Neuronal stem cell (in vitro differentiated cells): ENCODE measurements at regions not wholly inside any gene's neighbourhood (a gene's known extent, or its start where the extent isn't known, plus 50 kb on each side); places are given as distances from the start of the nearest gene placed in this dataset.
"Not testable (repeated sequence)": the region's sequence is repeated elsewhere in the genome, so short reads cannot be mapped to it uniquely, and the experiment has no call there.

ENCODE experiments used
- DNase-seq: peaks from one replicate; pipeline ENCODE4 v3.0.0-alpha.2; 2013; ENCODE audit warnings: low spot score
- H2AFZ ChIP-seq: one replicate; pipeline ENCODE4 v1.6.1; 2013; ENCODE audit warnings: mild to moderate bottlenecking, low read length, inconsistent platforms
- H2AK5ac ChIP-seq: 2 replicates; pipeline ENCODE4 v1.6.1; 2013; ENCODE audit warnings: low read depth, mild to moderate bottlenecking, inconsistent platforms, low read length, moderate library complexity, mixed read lengths
- H2BK120ac ChIP-seq: 2 replicates; pipeline ENCODE4 v1.6.1; 2013; ENCODE audit warnings: low read depth, mild to moderate bottlenecking, inconsistent platforms, low read length, moderate library complexity, mixed read lengths
- H2BK12ac ChIP-seq: one replicate; pipeline ENCODE4 v1.6.1; 2013; ENCODE audit warnings: low read length, inconsistent platforms
- H2BK15ac ChIP-seq: 2 replicates; pipeline ENCODE4 v1.6.1; 2013; ENCODE audit warnings: mild to moderate bottlenecking, low read length, inconsistent platforms, mixed read lengths
- H2BK5ac ChIP-seq: one replicate; pipeline ENCODE4 v1.6.1; 2013; ENCODE audit warnings: inconsistent platforms, mild to moderate bottlenecking, low read length, moderate library complexity
- H3K14ac ChIP-seq: one replicate; pipeline ENCODE4 v1.6.1; 2013; ENCODE audit warnings: low read length, inconsistent platforms
- H3K18ac ChIP-seq: 2 replicates; pipeline ENCODE4 v1.6.1; 2013; ENCODE audit warnings: low read length, inconsistent platforms
- H3K23ac ChIP-seq: 2 replicates; pipeline ENCODE4 v1.6.1; 2013; ENCODE audit warnings: low read depth, mild to moderate bottlenecking, mixed read lengths, low read length, inconsistent platforms; ENCODE audit not compliant: poor library complexity
- H3K27ac ChIP-seq: replicated peaks from 3 replicates; pipeline ENCODE4 v1.5.1; 2013; ENCODE audit warnings: low read length, inconsistent platforms
- H3K27me3 ChIP-seq, 3 experiments: 2 replicates each; pipeline ENCODE4 v1.6.1; 2013; ENCODE audit warnings: low read length in 3 of 3, mild to moderate bottlenecking in 2 of 3, inconsistent platforms in 1 of 3, low read depth in 1 of 3, mixed read lengths in 1 of 3, moderate library complexity in 1 of 3; ENCODE audit not compliant: control insufficient read depth in 3 of 3, insufficient read depth in 3 of 3
- H3K36me3 ChIP-seq, 2 donors: replicated peaks in 1 of 2; 2 replicates each; pipeline ENCODE4 v1.6.1; 2013; ENCODE audit warnings: low read length in 2 of 2; ENCODE audit not compliant: control insufficient read depth in 2 of 2, insufficient read depth in 2 of 2
- H3K4ac ChIP-seq: 2 replicates; pipeline ENCODE4 v1.6.1; 2013; ENCODE audit warnings: inconsistent platforms, mild to moderate bottlenecking, low read length, moderate library complexity
- H3K4me1 ChIP-seq, 2 donors: 1 replicate in 1 of 2; 2 replicates in 1 of 2; pipeline ENCODE4 v1.6.1; 2013; ENCODE audit warnings: low read length in 2 of 2, low read depth in 1 of 2; ENCODE audit not compliant: control insufficient read depth in 2 of 2, insufficient read depth in 1 of 2
- H3K4me2 ChIP-seq: one replicate; pipeline ENCODE4 v1.6.1; 2013; ENCODE audit warnings: mild to moderate bottlenecking, low read length, inconsistent platforms; ENCODE audit not compliant: insufficient read depth, poor library complexity, severe bottlenecking
- H3K4me3 ChIP-seq, 2 donors: 2 replicates each; pipeline ENCODE4 v1.5.1; 2013; ENCODE audit warnings: low read length in 2 of 2, mild to moderate bottlenecking in 2 of 2, inconsistent platforms in 1 of 2, moderate library complexity in 1 of 2
- H3K79me1 ChIP-seq: one replicate; pipeline ENCODE4 v1.6.1; 2013; ENCODE audit warnings: low read depth, mild to moderate bottlenecking, inconsistent platforms, low read length, moderate library complexity
- H3K9ac ChIP-seq: one replicate; pipeline ENCODE4 v1.6.1; 2013; ENCODE audit warnings: mild to moderate bottlenecking, low read depth, low read length, inconsistent platforms; ENCODE audit not compliant: poor library complexity
- H3K9me3 ChIP-seq, 2 donors: replicated peaks in 1 of 2; 2 replicates each; pipeline versions ENCODE3 to v1.6.1; 2013; ENCODE audit warnings: low read length in 2 of 2, mild to moderate bottlenecking in 2 of 2, inconsistent platforms in 1 of 2, low read depth in 1 of 2, mixed read lengths in 1 of 2, moderate library complexity in 1 of 2; ENCODE audit not compliant: control insufficient read depth in 2 of 2, insufficient read depth in 1 of 2
- H4K8ac ChIP-seq: one replicate; pipeline ENCODE4 v1.6.1; 2013; ENCODE audit warnings: low read depth, mild to moderate bottlenecking, inconsistent platforms, low read length, moderate library complexity
- H4K91ac ChIP-seq: one replicate; pipeline ENCODE4 v1.6.1; 2013; ENCODE audit warnings: low read length, low read depth, mild to moderate bottlenecking, inconsistent platforms; ENCODE audit not compliant: poor library complexity
- WGBS, 2 donors: extraction: QIAGEN DNeasy Blood & Tissue Kit; methylation state at CpG; one replicate each; pipeline ENCODE4 v1.1.7; 2013; ENCODE audit warnings: missing lambda C conversion rate in 2 of 2, mixed read lengths in 1 of 2; ENCODE audit not compliant: insufficient read length in 2 of 2, insufficient replicate concordance in 1 of 2; ENCODE audit errors: extremely low coverage in 2 of 2; 5-methylcytosine and 5-hydroxymethylcytosine counted together

DNA sequence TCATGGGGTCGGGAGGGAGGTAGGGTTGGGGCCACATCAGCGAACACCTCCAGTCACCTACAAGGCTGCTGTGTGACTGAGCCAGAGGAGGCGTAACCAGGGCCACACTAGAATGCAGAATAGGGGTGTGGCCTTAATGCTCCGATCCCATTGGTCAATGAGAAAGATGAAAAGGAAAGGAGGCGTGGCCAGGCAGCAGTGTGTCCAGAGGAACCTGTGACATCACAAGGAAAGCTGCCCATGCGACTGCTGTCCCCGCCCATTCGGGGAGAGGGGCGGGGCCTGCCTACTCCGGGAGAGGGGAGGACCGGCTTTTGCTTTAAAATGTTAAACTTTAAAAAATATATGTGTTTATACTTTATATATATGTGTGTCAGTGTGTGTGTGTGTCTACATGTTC is 150.7 kb downstream of the TBC1D2B start:
- H2AFZ ChIP-seq, H2BK12ac ChIP-seq, H4K8ac ChIP-seq, H2BK120ac ChIP-seq, H2AK5ac ChIP-seq, H3K27me3 ChIP-seq, H3K4me2 ChIP-seq, H3K23ac ChIP-seq, H3K18ac ChIP-seq, H3K27ac ChIP-seq, H3K79me1 ChIP-seq, DNase-seq, H3K9ac ChIP-seq, H4K91ac ChIP-seq, H3K14ac ChIP-seq, H3K4me3 ChIP-seq, H3K4ac ChIP-seq, H3K36me3 ChIP-seq, H3K9me3 ChIP-seq, H2BK5ac ChIP-seq, H3K4me1 ChIP-seq, H2BK15ac ChIP-seq: not testable (repeated sequence)
- no CpG with 5 or more reads among the region's 11 CpGs for WGBS, 2 donors

DNA sequence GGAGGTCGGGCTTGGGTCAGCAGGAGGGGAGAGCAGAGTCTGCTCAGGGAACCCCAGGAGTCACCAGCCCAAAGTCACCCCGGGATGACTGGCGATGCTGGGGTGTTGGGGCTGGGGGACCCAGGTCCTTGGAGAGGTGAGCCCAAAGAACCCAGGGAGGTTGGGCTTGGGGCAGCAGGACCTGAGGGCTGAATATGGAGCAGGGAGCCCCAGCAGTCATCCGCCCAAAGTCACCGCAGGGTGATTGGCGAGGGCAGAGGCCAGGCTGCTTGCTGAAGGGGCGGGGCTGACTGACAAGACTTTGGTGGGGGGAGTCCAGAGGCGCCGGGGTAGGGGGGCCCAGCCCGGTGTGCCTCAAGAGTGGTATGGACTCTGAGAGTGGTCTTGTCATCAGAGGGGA is 151.2 kb downstream of the TBC1D2B start:
- not testable (repeated sequence) for H3K36me3 ChIP-seq, H3K9me3 ChIP-seq, H3K9ac ChIP-seq, H3K4me2 ChIP-seq, H3K4me1 ChIP-seq, DNase-seq, H2AK5ac ChIP-seq, H4K91ac ChIP-seq, H3K27me3 ChIP-seq, H3K14ac ChIP-seq, H3K4ac ChIP-seq, H3K79me1 ChIP-seq, H3K4me3 ChIP-seq, H2BK15ac ChIP-seq, H4K8ac ChIP-seq, H3K27ac ChIP-seq, H2AFZ ChIP-seq, H2BK120ac ChIP-seq, H2BK12ac ChIP-seq, H3K23ac ChIP-seq, H3K18ac ChIP-seq, H2BK5ac ChIP-seq
- no CpG with 5 or more reads among the region's 10 CpGs for WGBS, 2 donors

DNA sequence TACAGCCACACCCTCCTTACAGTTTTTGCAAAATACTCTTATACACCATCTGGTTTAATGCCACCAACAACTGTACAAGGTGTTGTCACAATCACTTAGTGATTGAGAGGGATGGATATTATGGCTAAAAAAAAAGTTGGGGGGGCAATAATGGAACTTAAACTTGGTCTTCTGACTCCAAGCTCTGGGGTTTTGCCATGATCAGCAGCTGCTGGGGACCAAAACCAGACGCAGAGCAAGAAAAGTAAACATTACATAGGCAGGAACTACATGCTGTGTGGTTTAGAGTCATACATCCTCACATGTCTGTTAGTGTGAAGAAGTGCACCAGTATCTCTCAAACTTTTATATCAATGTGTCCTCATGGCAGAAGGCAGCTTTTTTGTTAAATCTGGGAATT is 152.4 kb downstream of the TBC1D2B start:
- not testable (repeated sequence) for H3K23ac ChIP-seq, H2BK120ac ChIP-seq, H2BK5ac ChIP-seq, H3K9ac ChIP-seq, H2BK12ac ChIP-seq, H3K36me3 ChIP-seq, H3K4me3 ChIP-seq, H3K79me1 ChIP-seq, H3K4me1 ChIP-seq, H3K27me3 ChIP-seq, H3K9me3 ChIP-seq, H3K14ac ChIP-seq, H4K8ac ChIP-seq, H3K4ac ChIP-seq, H3K27ac ChIP-seq, H4K91ac ChIP-seq, H2AK5ac ChIP-seq, H2AFZ ChIP-seq, H3K4me2 ChIP-seq, H2BK15ac ChIP-seq, DNase-seq, H3K18ac ChIP-seq
- WGBS, 2 donors, result no CpG with 5 or more reads among the region's 1 CpG

DNA sequence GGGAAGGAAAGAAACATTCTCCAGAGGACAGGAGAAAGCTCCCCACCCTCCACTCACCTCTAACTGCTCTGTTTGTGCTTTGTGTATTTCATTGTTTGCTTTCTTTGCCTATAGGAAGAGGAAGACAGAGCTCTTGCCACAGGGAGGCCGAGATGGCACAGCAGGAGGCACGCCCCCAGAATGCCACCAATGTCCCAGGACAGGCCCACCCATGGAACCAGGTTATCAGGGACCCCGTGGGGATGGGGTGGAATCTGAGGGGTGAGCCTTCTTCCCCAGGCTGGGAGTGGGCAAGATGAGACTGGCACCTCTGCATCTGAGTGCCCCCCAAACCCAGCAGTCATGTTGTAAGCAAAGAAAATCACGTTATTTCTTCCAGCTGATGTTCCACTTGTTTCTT is 155.8 kb downstream of the TBC1D2B start:
- no peaks in the 10 kb centered on the region for H3K79me1 ChIP-seq
- WGBS, 2 donors, result no CpG with 5 or more reads among the region's 4 CpGs
- no peak overlapping the region for H4K8ac ChIP-seq
- no peak overlapping the region for H2AK5ac ChIP-seq
- no peak overlapping the region for H2BK5ac ChIP-seq
- no peaks in the 10 kb centered on the region for H3K4me1 ChIP-seq
- no peak overlapping the region for H3K4me2 ChIP-seq
- DNase-seq, result no peak
- no peak overlapping the region for H2BK12ac ChIP-seq
- no peak overlapping the region for H3K27ac ChIP-seq
- H3K23ac ChIP-seq, result no peak overlapping the region
- no peak overlapping the region for H2AFZ ChIP-seq
- no peak overlapping the region for H4K91ac ChIP-seq
- H3K9me3 ChIP-seq, result no peaks in the 10 kb centered on the region
- H2BK15ac ChIP-seq, result no peak overlapping the region
- H3K18ac ChIP-seq, result no peak overlapping the region
- no peak overlapping the region for H3K14ac ChIP-seq
- H2BK120ac ChIP-seq, result no peak overlapping the region
- no peaks in the 10 kb centered on the region for H3K36me3 ChIP-seq
- H3K4me3 ChIP-seq, result no peak overlapping the region
- no peak overlapping the region for H3K9ac ChIP-seq
- no peak overlapping the region for H3K4ac ChIP-seq
- peaks cover 0 to 4% (median 0%) of the 10 kb centered on the region in 3 experiments for H3K27me3 ChIP-seq
